Right lung (tissue), 2 donors: ENCODE measurements at regions not wholly inside any gene's neighbourhood (a gene's known extent, or its start where the extent isn't known, plus 50 kb on each side); places are given as distances from the start of the nearest gene placed in this dataset.

ENCODE experiments used
- DNase-seq, 2 donors: peaks; one replicate each; pipeline ENCODE4 v3.0.0-alpha.2; 2013

GRCh38 chr16:86740298-86740697 is 161.9 kb downstream of the FOXL1 start:
- no peak for DNase-seq

DNA sequence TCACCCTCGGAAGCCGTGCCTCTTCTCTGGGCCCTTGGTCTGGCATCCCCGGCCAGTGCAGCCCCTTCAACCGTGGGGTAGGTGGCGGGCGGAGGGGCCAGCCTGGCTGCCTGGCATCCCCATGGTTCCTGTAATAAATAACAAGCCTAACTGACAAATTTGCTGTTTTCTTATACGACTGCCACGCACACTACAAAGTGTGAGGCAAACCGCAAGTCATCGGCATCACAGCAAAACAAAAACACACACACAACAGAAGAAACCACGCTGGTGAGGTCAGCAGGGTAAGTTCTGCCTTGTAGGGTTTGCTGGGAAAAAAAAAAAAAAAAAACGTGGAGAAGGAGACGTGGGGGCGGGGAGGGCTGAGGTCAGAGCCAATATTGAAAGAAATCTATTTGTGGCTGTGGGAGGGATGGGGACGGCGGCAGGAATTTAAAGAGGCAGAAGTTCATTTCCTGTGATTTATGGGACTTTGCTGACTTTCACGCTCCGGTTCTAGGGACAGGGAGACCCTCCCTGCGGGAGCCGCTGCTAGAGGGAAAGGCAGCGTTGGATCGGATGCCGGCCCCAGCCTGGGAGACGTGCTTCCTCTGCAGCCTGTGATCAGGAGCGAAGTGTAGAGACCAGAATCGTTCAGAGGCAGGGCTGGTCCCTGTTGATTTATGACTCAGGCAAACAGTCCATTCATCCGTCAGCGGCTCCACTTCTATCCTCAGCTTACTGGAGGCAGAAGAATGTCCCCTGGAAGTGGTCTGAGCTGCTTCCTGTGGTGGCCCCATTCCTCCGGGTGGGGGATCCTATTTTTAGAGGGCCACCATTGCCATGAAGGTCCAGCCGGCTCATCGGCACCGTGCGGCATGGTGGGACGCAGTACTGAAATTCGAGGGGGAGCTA is 162.8 kb downstream of the FOXL1 start:
- DNase-seq: peak; percentile 40 to 44

DNA sequence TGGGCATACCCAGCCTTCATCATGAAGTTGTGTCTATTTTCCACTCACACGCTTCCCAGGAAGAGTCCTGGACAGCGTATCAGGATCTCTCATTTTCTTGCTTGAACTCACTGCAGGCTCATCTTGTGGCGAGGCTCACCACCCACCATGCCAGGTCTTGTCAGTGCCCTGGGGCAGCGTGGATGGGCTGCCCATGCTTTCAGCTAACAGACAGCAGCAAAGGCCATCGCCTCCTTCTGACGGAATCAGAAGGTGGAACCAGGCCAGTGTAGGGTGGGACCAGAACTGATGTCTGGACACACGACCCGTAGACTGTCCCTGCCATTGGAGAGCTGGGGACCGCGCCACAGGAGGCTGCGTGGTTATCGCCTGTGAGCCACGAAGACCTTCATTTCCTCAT is 169.4 kb downstream of the FOXL1 start:
- no peak for DNase-seq

DNA sequence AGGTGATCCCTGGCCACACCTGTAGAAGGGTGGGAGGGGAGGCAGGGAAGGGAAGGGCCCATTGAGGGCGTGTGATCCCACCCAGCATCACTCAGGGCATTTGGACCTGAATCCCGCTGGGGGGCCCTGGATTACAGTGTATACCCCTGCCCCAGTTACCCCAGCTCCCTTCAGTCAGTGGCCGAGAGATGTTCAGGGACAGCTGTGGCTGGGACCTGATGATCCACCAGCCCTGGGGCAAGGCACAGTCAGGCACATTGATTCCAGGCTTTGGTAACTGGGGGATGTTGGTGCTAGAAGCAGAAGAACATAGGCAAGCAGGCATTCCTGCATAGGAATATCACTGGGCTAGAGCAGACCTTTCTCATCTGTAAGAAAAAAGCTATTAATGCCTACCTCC is 170.3 kb downstream of the FOXL1 start:
- no peak for DNase-seq

DNA sequence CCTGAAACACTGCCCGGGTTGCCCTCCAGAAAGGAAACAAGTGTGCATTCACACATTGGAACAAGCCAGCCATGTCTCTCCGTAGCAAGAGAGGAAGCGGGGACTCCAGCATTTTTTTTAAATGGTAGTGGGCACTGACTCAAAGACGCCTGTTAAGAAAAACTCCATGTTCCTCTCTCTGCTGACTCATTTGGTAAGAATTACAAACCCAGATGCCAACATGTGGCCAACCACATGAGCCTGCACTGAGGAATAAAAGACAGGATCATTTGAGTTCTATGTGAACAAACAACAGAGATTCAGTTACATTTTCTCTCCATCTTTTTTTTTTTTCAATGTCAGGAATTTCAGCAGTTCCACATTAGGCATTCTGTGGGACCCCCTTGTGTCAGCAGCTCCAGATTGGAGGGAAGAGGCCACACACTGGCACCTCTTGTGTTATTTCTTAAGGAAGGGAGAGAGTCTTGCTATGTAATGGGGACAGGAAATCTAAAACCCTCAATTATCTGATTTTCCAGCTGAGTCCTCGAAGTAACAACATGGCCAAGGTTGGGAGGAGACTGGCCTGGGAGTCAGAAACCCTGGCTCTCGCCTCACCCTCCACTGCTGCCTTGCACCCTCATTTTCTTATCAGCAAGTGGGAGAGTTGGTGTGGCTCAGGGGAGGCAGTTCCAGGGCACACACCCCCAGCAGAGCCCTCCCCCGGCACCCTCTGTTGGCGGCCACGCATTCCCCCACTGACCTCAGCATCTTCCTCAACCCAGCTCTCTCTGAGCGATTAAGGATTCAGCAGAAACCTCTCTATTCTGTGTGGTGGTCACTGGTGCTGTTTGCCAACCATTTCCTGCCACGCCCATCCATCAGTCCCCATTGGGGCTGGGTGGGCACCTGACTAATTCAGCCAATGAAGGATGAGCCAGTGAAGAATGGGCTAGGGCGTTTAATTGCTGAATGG is 173.0 kb downstream of the FOXL1 start:
- no peak for DNase-seq

DNA sequence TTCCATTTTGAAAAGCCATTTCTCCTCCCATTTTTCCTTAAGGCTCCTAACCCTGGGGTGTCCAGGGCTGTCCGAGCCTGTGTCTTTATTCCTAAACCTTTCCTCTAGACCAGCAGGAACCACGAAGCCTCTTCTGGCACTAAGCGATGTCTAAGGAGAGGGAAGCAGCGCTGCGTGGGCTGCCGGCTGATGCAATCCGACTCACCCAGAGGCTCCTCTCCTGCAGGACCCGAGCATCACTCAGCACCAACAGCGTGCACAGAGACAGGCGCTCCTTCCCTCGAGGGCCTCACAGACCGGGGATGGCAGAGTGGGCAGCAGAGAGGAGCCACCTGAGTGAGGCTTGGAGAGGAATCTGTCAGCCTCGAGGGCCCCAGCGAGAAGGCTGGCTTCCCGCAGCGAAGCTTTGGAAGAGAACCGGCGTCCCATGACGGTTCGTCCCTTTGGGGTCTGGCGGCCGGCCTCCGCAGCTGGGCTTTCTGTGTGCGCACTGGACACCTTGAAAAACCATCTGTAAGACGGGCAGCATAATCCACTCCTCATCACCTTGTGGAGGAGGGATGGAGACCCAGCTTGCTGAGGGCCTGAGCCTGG is 174.3 kb downstream of the FOXL1 start:
- no peak for DNase-seq

DNA sequence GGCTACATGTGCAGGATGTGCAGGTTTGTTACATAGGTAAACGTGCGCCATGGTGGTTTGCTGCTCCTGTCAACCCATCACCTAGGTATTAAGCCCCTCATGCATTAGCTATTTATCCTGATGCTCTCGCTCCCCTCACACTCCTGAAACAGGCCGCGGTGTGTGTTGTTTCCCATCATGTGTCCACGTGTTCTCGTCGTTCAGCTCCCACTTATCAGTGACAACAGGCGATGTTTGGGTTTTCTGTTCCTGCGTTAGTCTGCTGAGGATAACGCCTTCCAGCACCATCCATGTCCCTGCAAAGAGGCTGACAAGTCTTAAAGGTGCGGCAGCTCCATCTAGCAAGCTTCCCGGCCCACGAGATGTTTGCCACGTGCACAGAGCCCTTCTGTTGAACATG is 175.1 kb downstream of the FOXL1 start:
- DNase-seq: no peak

- no peak for DNase-seq
Measured at GRCh38 chr16:86755571-86756006, 177.2 kb downstream of the FOXL1 start.

- no peak for DNase-seq
Measured at GRCh38 chr16:86756882-86757703, 178.7 kb downstream of the FOXL1 start.

DNA sequence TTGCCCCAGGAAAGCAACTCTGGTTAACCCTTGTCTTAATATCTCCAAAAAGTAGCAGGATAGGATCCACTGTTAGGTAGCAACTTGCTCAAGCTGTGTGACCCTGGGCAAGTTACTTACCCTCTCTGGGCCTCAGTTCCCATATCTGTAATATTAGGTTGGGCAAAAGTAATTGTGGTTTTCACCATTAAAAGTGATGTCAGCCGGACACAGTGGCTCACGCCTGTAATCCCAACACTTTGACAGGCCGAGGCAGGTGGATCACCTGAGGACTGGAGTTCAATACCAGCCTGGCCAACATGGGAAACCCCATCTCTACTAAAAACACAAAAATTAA is 179.3 kb downstream of the FOXL1 start:
- DNase-seq: no peak

- no peak for DNase-seq
Measured at GRCh38 chr16:86758932-86759331, 180.6 kb downstream of the FOXL1 start.

GRCh38 chr16:86761111-86762031 is 183.0 kb downstream of the FOXL1 start:
- peak; percentile 14 to 27 for DNase-seq

DNA sequence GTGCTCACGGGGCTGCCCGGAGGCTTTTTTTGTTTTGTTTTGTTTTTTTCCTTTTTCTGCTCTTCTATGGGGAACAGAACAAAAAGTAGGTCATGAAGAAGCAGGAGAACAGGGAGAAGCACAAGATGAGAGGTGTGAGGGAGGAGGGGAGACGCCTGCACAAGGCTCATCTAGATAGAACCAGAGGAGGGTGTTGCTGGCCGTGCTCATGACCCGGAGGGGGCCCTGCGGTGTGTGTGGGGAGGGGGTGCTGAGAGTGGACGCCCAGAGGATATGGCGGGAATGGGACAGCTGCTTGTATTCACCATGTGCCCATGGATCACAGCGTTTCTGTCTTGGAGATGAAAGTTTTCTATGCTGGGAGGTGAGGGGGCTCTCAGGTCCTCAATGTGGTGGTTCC is 183.7 kb downstream of the FOXL1 start:
- DNase-seq: no peak

GRCh38 chr16:86763819-86764218 is 185.5 kb downstream of the FOXL1 start:
- DNase-seq: no peak

GRCh38 chr16:86764551-86764950 is 186.2 kb downstream of the FOXL1 start:
- no peak for DNase-seq

- no peak for DNase-seq
Measured at GRCh38 chr16:86765389-86766026, 187.2 kb downstream of the FOXL1 start.

DNA sequence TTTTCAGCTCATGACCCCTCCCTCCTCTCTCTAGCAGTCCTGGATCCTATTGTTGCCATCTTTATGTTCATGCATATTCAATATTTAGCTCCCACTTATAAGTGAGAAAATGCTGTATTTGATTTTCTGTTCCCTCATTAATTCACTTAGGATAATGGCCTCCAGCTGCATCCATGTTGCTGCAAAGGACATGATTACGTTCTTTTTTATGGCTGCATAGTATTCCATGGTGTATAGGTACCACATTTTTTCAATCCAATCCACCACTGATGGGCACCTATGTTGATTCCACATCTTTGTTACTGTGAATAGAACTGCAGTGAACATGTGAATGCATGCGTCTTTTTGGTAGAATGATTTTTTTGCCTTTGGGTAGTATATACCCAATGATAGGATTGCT is 188.4 kb downstream of the FOXL1 start:
- DNase-seq: no peak

DNA sequence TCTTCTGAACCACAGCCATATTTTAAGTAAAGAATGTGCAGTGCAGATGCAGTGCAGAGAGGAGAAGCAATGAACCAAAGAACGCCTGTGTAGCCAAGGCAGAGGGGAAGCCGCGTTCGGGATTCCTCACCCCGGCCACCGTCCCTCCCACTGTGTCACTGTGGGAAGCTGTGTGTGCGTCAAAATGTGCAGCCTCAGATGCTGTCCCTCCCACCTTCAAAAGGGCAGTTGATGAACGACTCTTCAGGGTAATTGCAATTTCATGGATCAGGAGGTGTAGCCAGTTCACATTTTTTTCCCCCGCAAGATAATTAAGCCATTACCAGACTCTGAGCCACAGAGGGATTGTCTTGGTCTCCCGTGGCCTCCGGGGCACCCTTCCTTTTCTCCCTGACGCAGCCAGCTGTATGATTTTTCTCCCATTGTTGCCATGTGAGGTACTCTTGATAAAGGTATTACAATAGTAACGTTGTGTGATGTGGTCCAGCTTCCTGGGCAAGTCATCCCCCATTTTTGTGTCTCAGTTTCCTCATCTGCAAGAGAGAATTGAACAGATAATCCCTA is 190.0 kb downstream of the FOXL1 start:
- no peak for DNase-seq

- DNase-seq: peak in 1 of 2 donors; percentile 4
Measured at GRCh38 chr16:86768999-86769398, 190.7 kb downstream of the FOXL1 start.
